Muscle layer of duodenum (tissue), 2 donors: ENCODE measurements at regions not wholly inside any gene's neighbourhood (a gene's known extent, or its start where the extent isn't known, plus 50 kb on each side); places are given as distances from the start of the nearest gene placed in this dataset.

ENCODE experiments used
- H3K27ac ChIP-seq: one replicate; pipeline ENCODE4 v1.7.0; 2013; ENCODE audit warnings: mild to moderate bottlenecking, low read length
- H3K27me3 ChIP-seq: one replicate; pipeline ENCODE4 v1.7.0; 2013; ENCODE audit warnings: low read depth, mild to moderate bottlenecking, control low read depth, low read length
- H3K36me3 ChIP-seq, 2 donors: one replicate each; pipeline ENCODE4 v1.7.0; 2013; ENCODE audit warnings: low read length in 2 of 2, control low read depth in 1 of 2, mild to moderate bottlenecking in 1 of 2; ENCODE audit not compliant: insufficient read depth in 2 of 2, control insufficient read depth in 1 of 2
- H3K4me1 ChIP-seq, 2 donors: one replicate each; pipeline ENCODE4 v1.7.0; 2013; ENCODE audit warnings: low read length in 2 of 2, mild to moderate bottlenecking in 2 of 2, control low read depth in 1 of 2, moderate library complexity in 1 of 2; ENCODE audit not compliant: insufficient read depth in 2 of 2, control insufficient read depth in 1 of 2
- H3K4me3 ChIP-seq, 2 donors: one replicate each; pipeline ENCODE4 v1.7.0; 2013; ENCODE audit warnings: low read length in 2 of 2, low read depth in 1 of 2, mild to moderate bottlenecking in 1 of 2
- H3K9me3 ChIP-seq, 2 donors: one replicate each; pipeline ENCODE4 v1.7.0; 2013; ENCODE audit warnings: low read length in 2 of 2, control low read depth in 1 of 2, mild to moderate bottlenecking in 1 of 2; ENCODE audit not compliant: control insufficient read depth in 1 of 2
- donor health status: healthy.

GRCh38 chr5:109531262-109531661 lies 121.5 kb upstream of the PJA2 start:
- H3K4me1 ChIP-seq, result peaks cover 0 to 5% of the 10 kb centered on the region in 2 donors
- H3K27ac ChIP-seq, result no peak overlapping the region
- H3K36me3 ChIP-seq, result no peaks in the 10 kb centered on the region
- no peak overlapping the region for H3K4me3 ChIP-seq
- no peaks in the 10 kb centered on the region for H3K9me3 ChIP-seq
- no peaks in the 10 kb centered on the region for H3K27me3 ChIP-seq

DNA sequence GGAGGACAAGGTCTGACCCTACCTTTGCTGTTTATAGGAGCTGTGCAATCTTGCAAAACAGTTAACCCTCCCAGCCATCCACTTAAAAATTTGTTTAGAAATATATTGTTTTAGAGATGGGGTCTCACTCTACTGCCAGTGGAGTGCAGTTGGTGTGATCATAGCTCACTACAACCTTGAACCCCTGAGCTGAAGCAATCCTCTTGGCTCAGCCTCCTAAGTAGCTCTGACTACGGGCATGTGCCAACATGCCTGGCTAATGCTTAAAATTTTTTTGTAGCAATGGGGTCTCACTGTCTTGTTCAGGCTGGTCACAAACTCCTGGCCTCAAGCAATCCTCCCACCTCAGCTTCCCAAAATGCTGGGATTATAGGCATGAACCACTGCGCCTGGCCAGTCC lies 120.2 kb upstream of the PJA2 start:
- H3K9me3 ChIP-seq, result no peaks in the 10 kb centered on the region
- no peaks in the 10 kb centered on the region for H3K27me3 ChIP-seq
- H3K27ac ChIP-seq, result no peak overlapping the region
- no peaks in the 10 kb centered on the region for H3K36me3 ChIP-seq
- H3K4me1 ChIP-seq, result peaks cover 0 to 5% of the 10 kb centered on the region in 2 donors
- H3K4me3 ChIP-seq, result no peak overlapping the region

GRCh38 chr5:109529520-109529919 lies 119.7 kb upstream of the PJA2 start:
- H3K9me3 ChIP-seq, result no peaks in the 10 kb centered on the region
- no peak overlapping the region for H3K4me3 ChIP-seq
- no peaks in the 10 kb centered on the region for H3K36me3 ChIP-seq
- H3K4me1 ChIP-seq, result peaks cover 0 to 5% of the 10 kb centered on the region in 2 donors
- no peaks in the 10 kb centered on the region for H3K27me3 ChIP-seq
- no peak overlapping the region for H3K27ac ChIP-seq

DNA sequence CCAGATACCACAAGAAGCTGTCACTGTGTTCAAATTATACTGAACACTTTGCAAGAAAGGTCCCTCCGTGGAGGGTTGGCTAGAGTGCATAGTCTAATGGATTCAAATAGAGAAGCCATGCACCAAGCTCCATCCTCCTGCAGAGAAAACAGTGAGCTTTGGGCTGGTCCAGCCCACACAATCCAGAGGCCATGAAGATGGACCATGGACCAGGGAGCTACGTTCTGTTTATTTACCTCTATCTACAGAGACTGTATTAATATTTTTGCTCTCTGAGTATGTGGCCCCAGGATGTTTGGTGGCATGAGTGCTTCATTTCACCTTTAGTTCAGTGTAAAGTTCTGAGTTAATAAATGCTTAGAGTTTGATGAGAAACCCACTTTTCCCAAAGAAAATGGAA lies 114.8 kb upstream of the PJA2 start:
- Histone ChIP-seq H3K4me1 (peaks cover 0 to 2% of the 10 kb centered on the region in 2 donors), H3K27ac (no peak overlapping the region), H3K27me3 (no peaks in the 10 kb centered on the region), H3K36me3 (no peaks in the 10 kb centered on the region), H3K9me3 (peaks cover 0 to 3% of the 10 kb centered on the region in 2 donors), H3K4me3 (no peak overlapping the region)

- H3K4me1 ChIP-seq, result no peaks in the 10 kb centered on the region
- H3K27me3 ChIP-seq, result no peaks in the 10 kb centered on the region
- no peak overlapping the region for H3K27ac ChIP-seq
- no peaks in the 10 kb centered on the region for H3K36me3 ChIP-seq
- H3K9me3 ChIP-seq, result peaks cover 0 to 3% of the 10 kb centered on the region in 2 donors
- no peak overlapping the region for H3K4me3 ChIP-seq
These were observed 114.3 kb upstream of the PJA2 start for GRCh38 chr5:109524026-109524425.

- no peaks in the 10 kb centered on the region for H3K27me3 ChIP-seq
- no peak overlapping the region for H3K27ac ChIP-seq
- peaks cover 0 to 3% of the 10 kb centered on the region in 2 donors for H3K9me3 ChIP-seq
- no peaks in the 10 kb centered on the region for H3K4me1 ChIP-seq
- H3K4me3 ChIP-seq, result no peak overlapping the region
- H3K36me3 ChIP-seq, result no peaks in the 10 kb centered on the region
These were observed 112.6 kb upstream of the PJA2 start for GRCh38 chr5:109522404-109522803.

DNA sequence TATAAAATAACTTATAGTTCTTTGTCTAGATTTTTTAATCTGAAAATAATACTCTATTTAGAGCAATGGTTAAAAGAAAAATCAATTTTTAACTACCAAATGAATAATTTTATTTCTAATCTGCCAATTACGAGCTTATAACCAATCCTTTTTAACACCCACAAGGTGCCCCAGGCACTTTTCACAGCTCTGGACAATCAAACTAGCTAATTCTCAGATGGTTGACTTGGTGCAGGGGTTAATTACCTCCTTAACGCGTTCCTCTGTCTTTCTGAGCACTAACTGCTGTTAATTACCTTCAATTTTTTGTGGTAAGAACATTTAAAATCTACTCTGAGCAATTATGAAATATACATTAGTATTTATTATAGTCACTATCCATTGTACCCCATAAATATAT lies 109.6 kb upstream of the PJA2 start:
- H3K9me3 ChIP-seq, result peaks cover 0 to 3% of the 10 kb centered on the region in 2 donors
- H3K36me3 ChIP-seq, result no peaks in the 10 kb centered on the region
- H3K4me1 ChIP-seq, result no peaks in the 10 kb centered on the region
- H3K4me3 ChIP-seq, result no peak overlapping the region
- no peak overlapping the region for H3K27ac ChIP-seq
- no peaks in the 10 kb centered on the region for H3K27me3 ChIP-seq

GRCh38 chr5:109516390-109516789 lies 106.6 kb upstream of the PJA2 start:
- H3K27ac ChIP-seq, result no peak overlapping the region
- H3K4me1 ChIP-seq, result no peaks in the 10 kb centered on the region
- no peaks in the 10 kb centered on the region for H3K9me3 ChIP-seq
- H3K4me3 ChIP-seq, result no peak overlapping the region
- H3K27me3 ChIP-seq, result no peaks in the 10 kb centered on the region
- H3K36me3 ChIP-seq, result no peaks in the 10 kb centered on the region

- Histone ChIP-seq H3K4me1 (no peaks in the 10 kb centered on the region), H3K27me3 (no peaks in the 10 kb centered on the region), H3K27ac (no peak overlapping the region), H3K4me3 (no peak overlapping the region), H3K36me3 (no peaks in the 10 kb centered on the region), H3K9me3 (no peaks in the 10 kb centered on the region)
These were observed 102.4 kb upstream of the PJA2 start for GRCh38 chr5:109511980-109512734.

DNA sequence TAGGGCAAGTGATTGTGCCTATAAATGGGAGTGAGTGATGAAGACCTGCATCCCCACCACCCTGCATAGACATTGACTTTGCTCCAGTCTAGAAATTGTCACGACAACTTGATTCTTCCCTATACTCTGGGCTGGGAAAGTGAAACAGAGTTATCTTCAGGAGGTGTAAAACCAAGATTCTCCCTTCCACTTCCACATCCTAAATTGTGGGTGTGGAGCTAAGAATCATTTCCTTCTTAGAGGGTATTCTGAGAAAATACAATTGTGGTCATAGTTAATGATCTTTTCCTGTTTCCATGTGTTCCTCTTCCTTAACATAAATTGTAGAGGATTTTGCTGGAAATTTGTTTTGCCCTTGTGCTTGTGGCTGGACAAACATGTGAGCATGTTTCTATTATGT lies 96.8 kb upstream of the PJA2 start:
- Histone ChIP-seq H3K4me1 (no peaks in the 10 kb centered on the region), H3K36me3 (no peaks in the 10 kb centered on the region), H3K27me3 (no peaks in the 10 kb centered on the region), H3K4me3 (no peak overlapping the region), H3K27ac (no peak overlapping the region), H3K9me3 (no peaks in the 10 kb centered on the region)

DNA sequence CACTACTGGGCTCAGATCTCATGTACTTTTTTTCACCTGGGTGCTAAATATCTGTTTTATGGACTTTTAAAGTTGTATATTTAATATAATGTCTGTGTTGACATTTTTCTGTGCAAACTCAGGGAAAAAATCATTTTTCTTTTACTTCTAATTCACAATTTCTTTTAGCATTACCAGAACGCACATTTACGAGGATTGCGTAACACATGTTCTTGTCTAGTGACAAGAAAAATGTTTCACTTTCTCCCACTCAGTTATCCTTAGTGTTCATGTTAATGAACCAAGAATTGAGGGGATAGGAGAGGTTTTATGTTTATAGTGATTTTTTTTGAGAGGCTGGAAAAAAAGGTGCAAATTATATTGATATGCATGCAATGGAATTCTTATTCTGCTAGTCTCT lies 86.3 kb upstream of the PJA2 start:
- no peaks in the 10 kb centered on the region for H3K27me3 ChIP-seq
- H3K4me1 ChIP-seq, result no peaks in the 10 kb centered on the region
- no peak overlapping the region for H3K4me3 ChIP-seq
- no peak overlapping the region for H3K27ac ChIP-seq
- H3K36me3 ChIP-seq, result no peaks in the 10 kb centered on the region
- H3K9me3 ChIP-seq, result no peaks in the 10 kb centered on the region
